ENCODE measurements at regions not wholly inside any gene's neighbourhood (a gene's known extent, or its start where the extent isn't known, plus 50 kb on each side); places are given as distances from the start of the nearest gene placed in this dataset.

DNA sequence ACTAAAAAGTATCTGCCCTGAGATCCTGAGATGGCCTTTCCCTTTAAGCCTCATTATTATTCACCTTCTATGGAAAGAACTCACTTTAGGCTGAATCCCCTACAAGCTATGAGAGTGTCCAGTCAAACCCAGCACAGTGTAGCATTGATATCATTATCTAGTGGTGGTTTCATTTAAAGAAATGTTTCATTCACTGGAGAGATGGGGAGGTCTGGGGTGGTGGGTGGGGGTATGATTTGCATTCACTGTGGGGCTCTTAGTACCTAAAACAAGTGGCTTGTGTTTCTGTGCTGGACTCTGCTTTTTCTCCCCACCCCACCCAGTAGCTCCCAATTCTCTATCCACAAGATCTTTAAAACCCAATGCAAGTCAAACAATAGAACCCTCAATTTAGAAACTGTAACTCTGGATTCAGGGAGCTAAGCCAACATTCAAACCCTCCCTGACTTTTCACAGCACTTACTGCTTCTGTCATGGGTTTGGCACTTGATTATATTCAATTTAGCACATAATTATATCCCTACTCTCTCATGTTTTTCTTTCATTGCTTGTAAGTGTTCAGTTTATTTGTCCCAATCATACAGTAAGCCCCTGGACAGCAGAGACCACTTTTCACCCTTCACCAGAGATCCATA lies 310.5 kb upstream of the THBS1 start:
- no peak for TF ChIP-seq POLR2AphosphoS5 (IDR thresholded peaks at IDR 0.05; ENCODE audit: low read depth, low read length)
- TF ChIP-seq CTCF (IDR thresholded peaks at IDR 0.05; ENCODE audit: control extremely low read depth in 1 of 3, insufficient read depth in 1 of 3, low read depth in 1 of 3, low read length in 3 of 3), result no peak
- no peak for TF ChIP-seq YY1 (IDR thresholded peaks at IDR 0.05; ENCODE audit: low read depth, low read length)
- no peak for TF ChIP-seq POLR2A (IDR thresholded peaks at IDR 0.05; ENCODE audit: control extremely low read depth in 1 of 2, low read depth in 2 of 2, low read length in 2 of 2)
- no peak for TF ChIP-seq EP300 (IDR thresholded peaks at IDR 0.05; ENCODE audit: borderline replicate concordance in 1 of 2, low read depth in 2 of 2, low read length in 2 of 2)
- TF ChIP-seq ATF3 (IDR thresholded peaks at IDR 0.05; ENCODE audit: insufficient read depth, low read depth, low read length), result no peak
- TF ChIP-seq EZH2 (IDR thresholded peaks at IDR 0.05; ENCODE audit: low read depth, low read length, severe bottlenecking), result no peak
- TF ChIP-seq, protein P1, sequence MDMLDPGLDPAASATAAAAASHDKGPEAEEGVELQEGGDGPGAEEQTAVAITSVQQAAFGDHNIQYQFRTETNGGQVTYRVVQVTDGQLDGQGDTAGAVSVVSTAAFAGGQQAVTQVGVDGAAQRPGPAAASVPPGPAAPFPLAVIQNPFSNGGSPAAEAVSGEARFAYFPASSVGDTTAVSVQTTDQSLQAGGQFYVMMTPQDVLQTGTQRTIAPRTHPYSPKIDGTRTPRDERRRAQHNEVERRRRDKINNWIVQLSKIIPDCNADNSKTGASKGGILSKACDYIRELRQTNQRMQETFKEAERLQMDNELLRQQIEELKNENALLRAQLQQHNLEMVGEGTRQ (IDR thresholded peaks at IDR 0.05; ENCODE audit: low read length), result no peak
- TF ChIP-seq TAF1 (IDR thresholded peaks at IDR 0.05; ENCODE audit: low read depth, low read length), result no peak
- TF ChIP-seq RXRA (IDR thresholded peaks at IDR 0.05; ENCODE audit: insufficient read depth, low read depth, low read length), result no peak
- TF ChIP-seq CEBPB (IDR thresholded peaks at IDR 0.05; ENCODE audit: low read depth, low read length), result no peak
